Kidney (tissue), 13 donors: ENCODE measurements at regions not wholly inside any gene's neighbourhood (a gene's known extent, or its start where the extent isn't known, plus 50 kb on each side); places are given as distances from the start of the nearest gene placed in this dataset.

Experiments
- DNase-seq, 5 donors: peaks; one replicate each; pipeline ENCODE4 v3.0.0-alpha.2; 2013 to 2020
- FAIRE-seq: peaks from 2 replicates; lab custom pipeline; 2012; peaks lifted over from hg19 to GRCh38; lab: Jason Lieb, UNC
- H3K27ac ChIP-seq, 2 donors: one replicate each; pipeline ENCODE4 v1.7.0; 2013; ENCODE audit warnings: low read depth in 2 of 2, low read length in 2 of 2, inconsistent platforms in 1 of 2
- H3K27me3 ChIP-seq: one replicate; pipeline ENCODE4 v1.7.1; 2013; ENCODE audit warnings: low read length, inconsistent platforms; ENCODE audit not compliant: control insufficient read depth, insufficient read depth
- H3K36me3 ChIP-seq, 3 donors: one replicate each; pipeline versions ENCODE4 v1.7.0 to v1.7.1; 2013; ENCODE audit warnings: low read length in 3 of 3, control low read depth in 1 of 3, inconsistent platforms in 1 of 3; ENCODE audit not compliant: insufficient read depth in 3 of 3, control insufficient read depth in 2 of 3
- H3K4me1 ChIP-seq, 3 donors: one replicate each; pipeline versions ENCODE4 v1.7.0 to v1.7.1; 2013; ENCODE audit warnings: low read length in 3 of 3, inconsistent platforms in 1 of 3, low read depth in 1 of 3; ENCODE audit not compliant: control insufficient read depth in 2 of 3, insufficient read depth in 2 of 3
- H3K4me3 ChIP-seq, 3 donors: one replicate each; pipeline versions ENCODE4 v1.7.0 to v1.8.1; 2013; ENCODE audit warnings: low read length in 3 of 3, control low read depth in 1 of 3, inconsistent platforms in 1 of 3
- H3K9ac ChIP-seq, 3 donors: one replicate each; pipeline versions ENCODE4 v1.7.0 to v1.7.1; 2013; ENCODE audit warnings: low read length in 3 of 3, control low read depth in 1 of 3, inconsistent platforms in 1 of 3
- H3K9me3 ChIP-seq, 3 donors: one replicate each; pipeline versions ENCODE4 v1.7.0 to v1.7.1; 2013; ENCODE audit warnings: low read length in 3 of 3, control low read depth in 1 of 3, inconsistent platforms in 1 of 3; ENCODE audit not compliant: control insufficient read depth in 2 of 3, insufficient read depth in 1 of 3
- intact Hi-C: fragments of 100-400 bp; cut with DNase I; formaldehyde crosslinking; loops from one replicate; pipeline ENCODE4 v1.11.1; 2022
- TF ChIP-seq, protein P1 (sequence below): IDR thresholded peaks from 3 replicates; pipeline ENCODE4 v1.5.1; 2012; ENCODE audit warnings: mild to moderate bottlenecking, moderate library complexity, borderline replicate concordance; ENCODE audit not compliant: insufficient read depth; ENCODE audit errors: extremely low read depth
- donor health status: control.
- donor health status: control.
- donor health status: control.
- donor health status: control.
- donor health status: control.
- donor health status: DM: yes; HTN: yes; CAD: no.
- donor health status: Normal renal cell carcinoma (clear cell type).

- DNase-seq (no peak), FAIRE-seq (no peak)
- intact Hi-C loops, result no loop called here
- H3K36me3 ChIP-seq, result no peaks in the 10 kb centered on the region
- TF ChIP-seq, protein P1, sequence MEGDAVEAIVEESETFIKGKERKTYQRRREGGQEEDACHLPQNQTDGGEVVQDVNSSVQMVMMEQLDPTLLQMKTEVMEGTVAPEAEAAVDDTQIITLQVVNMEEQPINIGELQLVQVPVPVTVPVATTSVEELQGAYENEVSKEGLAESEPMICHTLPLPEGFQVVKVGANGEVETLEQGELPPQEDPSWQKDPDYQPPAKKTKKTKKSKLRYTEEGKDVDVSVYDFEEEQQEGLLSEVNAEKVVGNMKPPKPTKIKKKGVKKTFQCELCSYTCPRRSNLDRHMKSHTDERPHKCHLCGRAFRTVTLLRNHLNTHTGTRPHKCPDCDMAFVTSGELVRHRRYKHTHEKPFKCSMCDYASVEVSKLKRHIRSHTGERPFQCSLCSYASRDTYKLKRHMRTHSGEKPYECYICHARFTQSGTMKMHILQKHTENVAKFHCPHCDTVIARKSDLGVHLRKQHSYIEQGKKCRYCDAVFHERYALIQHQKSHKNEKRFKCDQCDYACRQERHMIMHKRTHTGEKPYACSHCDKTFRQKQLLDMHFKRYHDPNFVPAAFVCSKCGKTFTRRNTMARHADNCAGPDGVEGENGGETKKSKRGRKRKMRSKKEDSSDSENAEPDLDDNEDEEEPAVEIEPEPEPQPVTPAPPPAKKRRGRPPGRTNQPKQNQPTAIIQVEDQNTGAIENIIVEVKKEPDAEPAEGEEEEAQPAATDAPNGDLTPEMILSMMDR, result no peak
- no peaks in the 10 kb centered on the region for H3K4me1 ChIP-seq
- no peak overlapping the region for H3K27ac ChIP-seq
- H3K9ac ChIP-seq, result no peak overlapping the region
- H3K27me3 ChIP-seq, result no peaks in the 10 kb centered on the region
- H3K4me3 ChIP-seq, result no peak overlapping the region
- no peaks in the 10 kb centered on the region for H3K9me3 ChIP-seq
Observed at GRCh38 chr6:134422426-134423231, 104.7 kb upstream of the SGK1 start.

DNA sequence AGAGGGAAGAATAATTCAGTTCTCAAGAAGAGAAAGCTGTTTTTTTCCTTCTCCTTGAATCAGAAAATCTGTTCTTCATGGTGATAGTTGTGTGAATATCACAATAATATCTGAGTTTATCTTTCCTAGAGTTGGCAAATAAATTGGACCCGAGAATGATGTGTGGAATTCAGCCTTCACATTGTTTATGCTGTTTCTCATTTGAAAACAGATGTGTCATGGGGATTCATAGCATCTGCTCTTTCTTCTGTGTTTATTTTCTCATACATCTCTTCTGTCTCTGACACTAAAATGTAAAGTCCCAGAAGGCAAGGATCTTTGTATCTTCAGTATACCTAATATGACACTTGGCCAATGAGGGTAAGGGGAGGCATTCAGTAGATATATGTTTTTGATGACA, 103.6 kb upstream of the SGK1 start:
- FAIRE-seq (no peak), DNase-seq (no peak)
- no peaks in the 10 kb centered on the region for H3K4me1 ChIP-seq
- intact Hi-C loops, result no loop called here
- no peak overlapping the region for H3K27ac ChIP-seq
- no peaks in the 10 kb centered on the region for H3K27me3 ChIP-seq
- H3K36me3 ChIP-seq, result no peaks in the 10 kb centered on the region
- H3K4me3 ChIP-seq, result no peak overlapping the region
- H3K9me3 ChIP-seq, result no peaks in the 10 kb centered on the region
- no peak overlapping the region for H3K9ac ChIP-seq
- TF ChIP-seq, protein P1, result no peak

DNA sequence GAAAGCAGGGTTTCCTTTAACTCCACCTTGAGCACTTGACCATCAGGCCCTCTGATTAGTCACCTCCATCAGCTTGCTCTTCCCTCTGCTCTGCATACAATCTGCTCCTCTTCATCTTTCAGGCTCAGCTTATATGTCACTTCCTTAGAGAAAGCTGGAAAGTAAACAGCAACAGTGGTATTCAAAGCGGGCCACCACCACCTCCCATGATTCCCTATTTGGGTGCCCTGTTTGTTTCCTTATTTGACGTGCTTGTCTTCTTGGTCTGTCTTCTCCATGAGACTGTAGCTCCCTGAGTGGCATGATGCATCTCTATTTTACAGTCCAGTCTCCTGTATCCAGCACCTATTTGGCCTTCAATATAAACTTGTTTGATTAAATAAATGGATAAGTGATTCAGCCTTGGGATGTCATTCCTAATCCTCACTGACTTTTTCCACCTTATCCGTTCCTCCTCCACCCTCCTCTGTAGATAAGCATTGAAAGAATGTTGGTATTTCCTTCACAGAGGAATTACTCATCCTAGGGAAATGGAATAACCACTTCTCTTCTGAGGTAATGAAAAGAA, 102.8 kb upstream of the SGK1 start:
- FAIRE-seq (no peak), DNase-seq (no peak)
- H3K4me1 ChIP-seq, result peaks cover 0 to under 1% (median 0%) of the 10 kb centered on the region in 3 donors
- TF ChIP-seq, protein P1, result no peak
- H3K36me3 ChIP-seq, result no peaks in the 10 kb centered on the region
- no peak overlapping the region for H3K9ac ChIP-seq
- no peaks in the 10 kb centered on the region for H3K27me3 ChIP-seq
- no peak overlapping the region for H3K27ac ChIP-seq
- intact Hi-C loops, result no loop called here
- H3K9me3 ChIP-seq, result no peaks in the 10 kb centered on the region
- no peak overlapping the region for H3K4me3 ChIP-seq
